ENCODE measurements at regions not wholly inside any gene's neighbourhood (a gene's known extent, or its start where the extent isn't known, plus 50 kb on each side); places are given as distances from the start of the nearest gene placed in this dataset.
A peak's percentile ranks its signal among the peaks of the same experiment; 100 is the strongest.

GRCh38 chr16:13856811-13857511, 63.0 kb upstream of the ERCC4 start:
- no peaks in the 10 kb centered on the region for H3K9me3 ChIP-seq
- no peak overlapping the region for H3K27ac ChIP-seq
- TF ChIP-seq CTCF (IDR thresholded peaks at IDR 0.05): no peak
- TF ChIP-seq POLR2A (IDR thresholded peaks at IDR 0.05): no peak
- intact Hi-C loops (cut with DNase I): no loop called here
- H3K36me3 ChIP-seq: no peaks in the 10 kb centered on the region
- no peak for DNase-seq
- 52 to 56% methylated on average over 7 of the region's 7 CpGs for WGBS, 2 donors
- H3K4me3 ChIP-seq: no peak overlapping the region
- H3K27me3 ChIP-seq: peaks cover 0 to 20% (median 0%) of the 10 kb centered on the region in 4 donors
- H3K4me1 ChIP-seq: no peaks in the 10 kb centered on the region

GRCh38 chr16:13858873-13859580, 60.9 kb upstream of the ERCC4 start:
- WGBS, 2 donors: 64 to 79% methylated on average over 9 of the region's 9 CpGs
- Histone ChIP-seq H3K4me3 (no peak overlapping the region), H3K27ac (no peak overlapping the region), H3K9me3 (no peaks in the 10 kb centered on the region), H3K4me1 (no peaks in the 10 kb centered on the region), H3K27me3 (peaks cover 0 to 20% (median 0%) of the 10 kb centered on the region in 4 donors), H3K36me3 (no peaks in the 10 kb centered on the region)
- no peak for DNase-seq
- TF ChIP-seq CTCF (IDR thresholded peaks at IDR 0.05) (no peak), POLR2A (IDR thresholded peaks at IDR 0.05) (no peak)
- intact Hi-C loops (cut with DNase I): no loop called here

GRCh38 chr16:13863075-13863765, 56.7 kb upstream of the ERCC4 start:
- intact Hi-C loops (cut with DNase I): no loop called here
- peaks cover 0 to 12% (median 0%) of the 10 kb centered on the region in 4 donors for H3K27me3 ChIP-seq
- H3K36me3 ChIP-seq: no peaks in the 10 kb centered on the region
- no peak overlapping the region for H3K4me3 ChIP-seq
- WGBS, 2 donors: 64 to 73% methylated on average over 4 of the region's 4 CpGs
- TF ChIP-seq POLR2A (IDR thresholded peaks at IDR 0.05): no peak
- no peak for TF ChIP-seq CTCF (IDR thresholded peaks at IDR 0.05)
- no peak overlapping the region for H3K27ac ChIP-seq
- H3K4me1 ChIP-seq: no peaks in the 10 kb centered on the region
- DNase-seq: no peak
- H3K9me3 ChIP-seq: no peaks in the 10 kb centered on the region

GRCh38 chr16:13864689-13865088, 55.3 kb upstream of the ERCC4 start:
- Histone ChIP-seq H3K36me3 (no peaks in the 10 kb centered on the region), H3K9me3 (no peaks in the 10 kb centered on the region), H3K27me3 (peaks cover 0 to 3% (median 0%) of the 10 kb centered on the region in 4 donors), H3K4me3 (no peak overlapping the region), H3K27ac (no peak overlapping the region), H3K4me1 (no peaks in the 10 kb centered on the region)
- WGBS, 2 donors: 49 to 61% methylated on average over 4 of the region's 4 CpGs
- intact Hi-C loops (cut with DNase I): no loop called here
- DNase-seq: no peak
- TF ChIP-seq CTCF (IDR thresholded peaks at IDR 0.05): no peak
- no peak for TF ChIP-seq POLR2A (IDR thresholded peaks at IDR 0.05)

- Histone ChIP-seq H3K9me3 (no peaks in the 10 kb centered on the region), H3K27me3 (no peaks in the 10 kb centered on the region), H3K36me3 (no peaks in the 10 kb centered on the region), H3K4me3 (no peak overlapping the region), H3K27ac (no peak overlapping the region), H3K4me1 (no peaks in the 10 kb centered on the region)
- TF ChIP-seq CTCF (IDR thresholded peaks at IDR 0.05): peak in 5 of 6 experiments; percentile 48 to 65 (median 57)
- TF ChIP-seq POLR2A (IDR thresholded peaks at IDR 0.05): no peak
- WGBS, 2 donors: 19 to 35% methylated on average over 4 to 7 of the region's 8 CpGs
- DNase-seq: no peak
- intact Hi-C loops (cut with DNase I): no loop called here
These were observed 53.9 kb upstream of the ERCC4 start for GRCh38 chr16:13866073-13866472.
